ENCODE measurements at regions not wholly inside any gene's neighbourhood (a gene's known extent, or its start where the extent isn't known, plus 50 kb on each side); places are given as distances from the start of the nearest gene placed in this dataset.

DNA sequence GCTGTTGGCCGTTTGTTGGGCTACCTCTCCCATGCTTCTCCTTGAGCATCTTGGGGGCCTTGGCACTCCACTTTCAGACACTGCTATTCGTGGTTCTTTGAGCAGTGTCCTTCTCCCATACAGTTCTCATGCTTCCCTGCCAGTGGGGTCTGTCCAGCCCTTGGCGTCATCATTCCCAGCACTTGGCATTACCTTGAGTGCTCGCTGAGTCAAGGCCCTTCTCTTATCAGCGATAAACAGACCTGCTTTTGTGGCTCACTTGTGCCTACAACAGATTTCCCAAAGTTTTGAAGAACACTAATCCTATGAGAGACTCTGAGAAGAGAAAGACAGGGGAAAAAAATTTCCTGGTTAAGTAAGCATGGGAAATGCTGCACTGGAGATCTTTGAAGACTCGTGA lies 85.3 kb downstream of the NOC3L start:
- no peaks in the 10 kb centered on the region for H3K27me3 ChIP-seq (ENCODE audit: insufficient read depth, poor library complexity, severe bottlenecking)
- H3K27ac ChIP-seq (replicated peaks), result no peak overlapping the region
- TF ChIP-seq REST (IDR thresholded peaks at IDR 0.05; ENCODE audit: insufficient replicate concordance, low read depth) (no peak), POLR2AphosphoS5 (IDR thresholded peaks at IDR 0.05; ENCODE audit: low read depth) (no peak), GABPA (IDR thresholded peaks at IDR 0.05; ENCODE audit: low read depth) (no peak), CTCF (IDR thresholded peaks at IDR 0.05; ENCODE audit: insufficient read depth, low read length) (no peak), SPI1 (IDR thresholded peaks at IDR 0.05; ENCODE audit: borderline replicate concordance, low read depth) (no peak)
- no peak overlapping the region for H3K4me3 ChIP-seq (replicated peaks; ENCODE audit: insufficient read depth, low read length)
- DNase-seq (ENCODE audit: low read depth in 1 of 2, low spot score in 1 of 2), result no peak

GRCh38 chr10:94279835-94280709 lies 82.7 kb downstream of the NOC3L start:
- no peak for TF ChIP-seq SPI1 (IDR thresholded peaks at IDR 0.05; ENCODE audit: borderline replicate concordance, low read depth)
- TF ChIP-seq CTCF (IDR thresholded peaks at IDR 0.05; ENCODE audit: insufficient read depth, low read length), result peak; percentile 91
- Histone ChIP-seq H3K27me3 (ENCODE audit: insufficient read depth, poor library complexity, severe bottlenecking) (peaks cover 5% of the 10 kb centered on the region), H3K4me3 (replicated peaks; ENCODE audit: insufficient read depth, low read length) (no peak overlapping the region), H3K27ac (replicated peaks) (no peak overlapping the region)
- peak; percentile 10 to 28 for DNase-seq (ENCODE audit: low read depth in 1 of 2, low spot score in 1 of 2)

DNA sequence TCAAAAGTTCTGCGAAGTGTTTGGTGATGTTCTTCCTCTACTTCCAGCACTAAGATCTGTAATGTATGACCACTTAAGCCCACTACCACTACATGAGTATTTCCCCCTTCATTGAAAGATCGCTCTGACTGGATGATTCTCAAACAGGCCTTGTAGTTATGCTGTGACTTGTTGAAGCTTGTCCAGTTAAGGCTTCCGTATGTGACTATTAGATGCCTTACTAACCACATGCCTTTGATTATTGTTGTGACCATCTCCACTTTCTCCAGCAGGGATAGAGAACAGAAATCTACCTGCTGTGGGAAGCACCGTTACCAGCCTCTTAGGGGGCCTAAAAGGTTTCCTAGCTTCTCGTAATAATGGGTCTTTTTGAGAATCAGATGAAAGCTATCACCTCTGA lies 81.1 kb downstream of the NOC3L start:
- H3K4me3 ChIP-seq (replicated peaks; ENCODE audit: insufficient read depth, low read length), result no peak overlapping the region
- no peak for TF ChIP-seq SPI1 (IDR thresholded peaks at IDR 0.05; ENCODE audit: borderline replicate concordance, low read depth)
- no peak for TF ChIP-seq POLR2AphosphoS5 (IDR thresholded peaks at IDR 0.05; ENCODE audit: low read depth)
- TF ChIP-seq GABPA (IDR thresholded peaks at IDR 0.05; ENCODE audit: low read depth), result no peak
- no peak for TF ChIP-seq REST (IDR thresholded peaks at IDR 0.05; ENCODE audit: insufficient replicate concordance, low read depth)
- no peak for TF ChIP-seq CTCF (IDR thresholded peaks at IDR 0.05; ENCODE audit: insufficient read depth, low read length)
- no peak for DNase-seq (ENCODE audit: low read depth in 1 of 2, low spot score in 1 of 2)
- peaks cover 5% of the 10 kb centered on the region for H3K27me3 ChIP-seq (ENCODE audit: insufficient read depth, poor library complexity, severe bottlenecking)
- no peak overlapping the region for H3K27ac ChIP-seq (replicated peaks)
